Endometrium (tissue), 2 donors: ENCODE measurements at regions not wholly inside any gene's neighbourhood (a gene's known extent, or its start where the extent isn't known, plus 50 kb on each side); places are given as distances from the start of the nearest gene placed in this dataset.
A peak's percentile ranks its signal among the peaks of the same experiment; 100 is the strongest.
"Not testable (repeated sequence)": the region's sequence is repeated elsewhere in the genome, so short reads cannot be mapped to it uniquely, and the experiment has no call there.

ENCODE experiments used
- FAIRE-seq: peaks from 2 replicates; lab custom pipeline; 2012; peaks lifted over from hg19 to GRCh38; lab: Jason Lieb, UNC
- donor health status: control.
- donor health status: control.

GRCh38 chr1:183753464-183753891 is 51.4 kb upstream of the RGL1 start:
- FAIRE-seq = no peak

DNA sequence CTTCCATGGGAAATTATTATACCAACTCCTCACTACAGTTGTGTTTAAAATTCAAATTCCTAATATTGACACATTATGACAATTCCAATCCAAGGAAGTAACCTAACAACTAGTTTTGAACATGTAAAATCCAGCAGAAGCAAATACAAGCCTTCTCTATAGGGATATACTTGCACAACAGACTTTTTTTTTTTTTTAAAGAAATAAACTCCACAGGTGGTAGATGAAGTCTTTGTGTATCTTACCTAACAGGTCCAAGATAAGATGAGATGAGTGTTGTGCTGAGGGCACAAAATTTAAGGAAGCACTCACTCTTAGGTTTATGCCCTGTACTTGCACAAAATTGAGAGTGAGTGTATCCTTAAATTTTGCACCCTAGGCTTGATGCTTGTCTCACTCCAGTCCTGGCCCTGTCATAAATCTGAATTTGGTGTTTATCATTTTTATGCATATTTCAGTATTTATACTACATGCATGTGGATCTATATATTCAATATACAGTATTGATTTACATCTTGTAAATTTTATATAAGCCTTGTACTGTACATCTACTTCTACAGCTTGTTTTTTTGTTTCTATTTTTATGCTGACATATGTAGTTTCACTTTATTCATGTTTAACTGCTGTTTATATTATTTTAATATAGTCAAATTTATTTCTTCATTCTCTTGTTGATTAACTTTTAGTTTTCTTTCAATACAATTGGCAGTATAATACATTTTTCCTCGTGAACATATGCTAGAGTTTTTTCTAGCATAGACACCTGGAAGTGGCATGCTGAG is 60.6 kb upstream of the RGL1 start:
- no peak for FAIRE-seq

DNA sequence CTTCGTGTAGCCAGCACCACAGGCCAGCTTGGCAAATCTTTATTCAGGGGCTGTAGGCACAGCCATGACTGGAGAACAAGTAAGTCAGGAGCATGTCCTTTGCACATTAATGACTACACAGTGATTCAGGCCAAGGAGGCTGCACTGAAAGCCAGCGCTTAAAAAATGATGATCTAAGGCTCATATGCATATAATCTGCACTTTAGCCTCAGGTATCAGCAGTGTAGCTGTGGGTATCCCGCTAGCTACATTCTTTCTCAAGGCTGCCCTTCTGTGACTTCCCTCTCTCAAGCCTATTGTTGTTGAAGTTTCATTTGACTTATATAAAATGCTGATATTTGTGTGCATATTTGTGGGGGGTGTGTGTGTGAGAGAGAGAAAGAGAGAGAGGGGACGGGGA is 62.6 kb upstream of the RGL1 start:
- FAIRE-seq = no peak

DNA sequence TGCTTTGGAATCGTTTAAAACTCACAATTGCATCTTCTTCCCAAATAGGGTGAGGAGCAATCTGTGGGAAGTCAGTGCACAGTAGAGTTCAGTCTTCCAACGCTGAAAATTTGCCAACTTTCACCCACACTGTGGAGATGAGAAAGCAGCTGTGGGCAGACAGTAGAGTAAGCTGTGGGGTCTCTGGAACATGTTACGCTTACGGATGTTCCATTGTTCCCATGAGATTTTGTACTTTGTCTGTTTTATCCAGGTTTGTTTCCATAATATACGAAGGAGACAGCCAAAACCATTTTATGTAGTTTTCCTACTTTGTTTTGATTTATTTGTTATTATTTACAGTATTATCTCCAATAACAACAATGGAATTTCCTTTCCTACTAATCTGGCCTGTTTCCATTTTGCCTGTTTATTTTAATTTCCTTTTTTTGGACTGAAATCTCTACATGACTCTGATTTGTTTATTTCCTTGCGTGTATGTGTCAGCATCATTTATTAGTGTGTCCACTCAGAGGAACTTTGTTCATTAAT is 65.1 kb upstream of the RGL1 start:
- FAIRE-seq = peak; percentile 88

- FAIRE-seq = no peak
Measured at GRCh38 chr1:183739082-183739481, 65.8 kb upstream of the RGL1 start.

- FAIRE-seq = not testable (repeated sequence)
Measured at GRCh38 chr1:183737916-183738315, 67.0 kb upstream of the RGL1 start.

- FAIRE-seq = no peak
Measured at GRCh38 chr1:183736343-183736742, 68.6 kb upstream of the RGL1 start.

DNA sequence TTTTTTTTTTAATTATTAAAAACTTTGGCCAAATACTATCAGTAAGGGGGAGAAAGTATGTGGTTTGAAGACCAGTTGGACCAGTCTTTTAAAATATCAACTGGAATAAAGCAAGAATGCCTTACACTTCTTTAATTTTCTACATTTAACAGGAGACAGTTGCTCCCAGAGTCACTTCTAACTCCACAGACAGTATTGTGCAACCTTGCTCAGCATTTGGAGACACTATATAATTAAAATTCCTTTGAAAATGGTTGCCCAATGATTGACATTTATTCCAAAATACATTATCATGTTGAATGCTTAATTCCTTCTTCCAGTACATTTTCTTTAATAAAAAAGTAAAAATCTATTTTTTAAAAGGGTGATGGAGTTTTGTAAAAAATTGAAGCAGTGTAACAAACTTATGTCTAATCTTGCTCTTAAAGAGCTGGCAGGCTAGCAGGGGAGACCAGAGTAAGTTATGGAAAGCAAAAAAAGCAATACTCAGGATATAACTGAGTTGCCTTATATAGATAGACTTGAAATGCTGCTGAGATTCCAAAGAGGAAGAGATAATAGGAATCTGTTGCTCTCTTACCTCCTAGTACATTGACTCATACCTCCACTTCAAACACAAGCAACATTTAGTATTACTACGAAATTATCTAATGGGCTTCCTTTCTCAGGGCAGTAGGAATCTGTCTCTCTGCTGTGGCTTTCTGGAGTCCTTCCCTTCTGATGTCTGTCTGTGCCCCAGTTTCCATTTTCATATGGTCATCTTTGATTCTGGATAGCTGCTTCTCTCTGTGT is 69.7 kb upstream of the RGL1 start:
- FAIRE-seq = no peak

DNA sequence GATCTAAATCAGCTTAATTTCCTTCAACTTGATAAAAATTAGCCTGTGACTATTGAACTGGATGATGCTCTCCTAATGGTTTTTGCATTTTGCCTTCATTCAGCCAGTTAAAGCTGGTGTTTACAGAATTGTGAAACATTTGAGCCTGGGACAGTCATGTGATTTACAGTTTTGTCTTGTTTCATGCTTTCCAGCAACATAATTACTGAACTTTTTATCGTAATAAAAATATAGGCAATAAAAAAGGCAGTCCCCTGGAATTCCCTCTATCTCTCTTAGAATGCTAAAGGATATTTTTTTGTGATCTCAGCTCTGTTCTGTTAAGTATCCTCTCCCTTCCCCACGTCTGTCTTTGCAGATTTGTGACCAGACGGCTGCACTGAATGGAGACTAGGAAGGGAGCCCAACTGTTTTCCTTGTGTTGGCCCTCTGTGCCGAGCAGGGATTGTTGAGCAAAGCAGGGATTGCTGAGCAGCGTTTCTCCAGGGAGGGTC is 70.3 kb upstream of the RGL1 start:
- peak; percentile 94 for FAIRE-seq

GRCh38 chr1:183733715-183734114 is 71.2 kb upstream of the RGL1 start:
- no peak for FAIRE-seq

DNA sequence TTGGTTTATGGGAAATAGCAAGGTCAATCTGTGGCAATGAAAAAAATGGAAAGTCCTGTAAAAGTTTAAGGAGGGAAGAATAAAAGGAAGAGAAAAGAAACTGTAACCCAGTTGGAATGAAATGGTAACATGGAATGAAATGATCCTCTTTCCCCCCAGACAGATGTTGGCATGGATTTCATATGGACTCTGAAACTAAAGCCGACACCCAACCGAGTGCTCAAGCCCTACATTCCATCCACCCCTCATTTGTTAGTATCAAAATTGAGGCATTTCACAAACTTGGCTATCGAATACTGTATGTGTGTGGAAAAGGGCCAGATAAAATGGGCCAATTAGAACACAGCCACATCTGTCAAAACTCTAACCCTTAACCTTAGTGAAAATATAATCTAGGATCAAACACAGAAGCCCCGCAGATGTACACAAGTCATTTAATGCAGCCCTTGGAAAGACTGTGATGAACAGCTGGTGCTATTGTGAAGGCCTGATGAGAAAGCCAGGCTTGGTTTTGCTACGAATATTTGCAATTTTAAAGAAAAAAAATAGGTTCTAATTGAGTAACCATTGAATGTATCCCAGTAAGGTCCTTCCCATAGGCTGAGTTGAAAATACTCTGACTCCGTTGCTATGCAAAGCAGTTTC is 72.6 kb upstream of the RGL1 start:
- no peak for FAIRE-seq

GRCh38 chr1:183730886-183731573 is 73.9 kb upstream of the RGL1 start:
- FAIRE-seq = no peak

DNA sequence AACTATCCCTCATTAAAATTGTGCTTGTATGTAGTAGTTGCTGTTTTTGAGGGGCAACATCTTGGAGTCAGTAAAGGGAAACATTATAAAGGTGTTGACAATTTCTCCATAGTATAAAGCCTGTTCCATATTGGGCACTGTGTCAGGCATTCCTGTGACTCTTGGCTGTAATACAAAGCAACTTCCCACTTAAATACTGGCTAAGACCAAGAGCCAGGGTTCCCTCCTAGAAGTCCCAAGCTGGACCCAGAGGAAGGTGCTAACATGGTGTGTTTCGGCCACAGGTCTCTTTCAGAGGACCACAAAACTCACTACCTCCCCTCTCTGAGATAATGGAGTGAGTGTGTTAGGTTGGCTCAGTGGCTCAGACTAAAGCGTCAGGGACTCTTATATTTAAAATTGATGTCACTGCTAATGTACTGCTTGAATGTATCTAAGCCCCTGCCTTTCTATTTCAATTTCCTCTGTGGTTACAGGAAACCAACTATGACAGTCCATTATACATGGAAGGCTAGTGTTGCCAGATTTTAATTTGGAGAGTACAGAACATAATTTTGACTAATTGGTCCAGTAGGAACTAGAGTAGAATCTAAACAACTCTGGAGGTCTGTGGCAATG is 74.7 kb upstream of the RGL1 start:
- no peak for FAIRE-seq

DNA sequence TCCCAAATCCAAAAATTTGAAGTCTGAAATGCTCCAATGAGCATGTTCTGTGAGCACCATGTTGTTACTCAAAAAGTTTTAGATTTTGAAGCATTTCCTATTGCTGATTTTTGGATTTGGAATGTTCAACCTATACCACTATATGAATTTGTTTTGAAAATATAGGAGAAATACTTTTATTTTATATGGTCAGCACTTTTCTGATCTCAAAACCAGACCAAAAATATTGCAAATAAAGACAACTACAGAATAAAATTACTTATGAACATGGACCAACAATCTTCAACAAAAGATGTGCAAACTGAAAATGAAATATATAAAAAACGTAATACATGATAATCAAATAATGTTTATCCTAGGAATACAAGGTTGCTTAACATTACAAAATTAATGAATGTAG is 73.7 kb upstream of the APOBEC4 start:
- FAIRE-seq = no peak

DNA sequence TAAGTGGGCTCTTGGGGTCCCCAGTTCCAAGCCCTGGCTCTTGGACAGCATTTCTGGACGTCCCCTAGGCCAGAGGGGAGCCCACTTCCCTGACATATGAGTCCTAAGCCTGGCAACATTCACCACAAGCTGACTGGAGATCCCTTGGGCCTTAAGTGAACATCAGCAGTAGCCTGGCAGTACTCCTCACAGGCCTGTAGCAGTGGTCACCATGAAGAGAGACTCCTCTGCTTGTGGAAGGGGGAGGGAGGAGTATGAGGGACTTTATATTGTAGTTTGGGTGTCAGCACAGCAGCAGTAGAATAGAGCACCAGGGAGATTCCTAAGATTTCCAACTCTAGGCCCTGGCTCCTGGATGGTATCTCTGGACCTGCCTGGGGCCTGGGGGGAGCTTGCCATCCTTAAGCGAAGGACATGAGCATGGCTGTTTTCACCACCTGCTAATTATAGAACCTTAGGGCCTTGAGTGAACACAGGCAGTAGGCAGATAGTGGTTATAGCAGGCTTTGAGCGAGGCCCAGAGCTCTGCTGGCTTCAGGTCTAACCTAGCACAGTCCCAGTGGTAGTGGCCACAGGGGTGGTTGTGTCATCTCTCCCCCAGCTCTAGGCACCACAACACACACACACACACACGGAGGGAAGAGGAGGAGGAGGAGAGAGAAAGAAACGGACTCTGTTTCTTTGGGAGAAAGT is 71.4 kb upstream of the APOBEC4 start:
- FAIRE-seq = no peak

GRCh38 chr1:183723571-183723970 is 70.5 kb upstream of the APOBEC4 start:
- no peak for FAIRE-seq

DNA sequence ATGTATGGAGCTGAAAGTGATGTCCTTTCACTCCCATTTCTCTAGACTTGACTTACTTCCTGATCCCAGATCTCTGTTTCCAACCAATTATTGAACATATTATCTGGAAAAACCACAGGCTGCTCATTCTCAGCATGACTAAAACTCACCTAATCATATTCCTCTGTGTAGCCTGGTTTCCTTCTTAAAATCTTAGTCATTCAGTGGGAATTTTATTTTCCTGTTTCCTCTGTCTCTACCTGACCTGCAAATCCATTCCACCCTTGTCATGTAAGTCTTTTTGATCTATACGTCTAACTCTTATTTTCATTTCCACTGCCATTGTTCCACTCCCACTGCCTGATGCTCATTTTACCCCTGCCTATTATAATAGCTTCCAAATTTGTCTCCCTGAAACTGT is 67.9 kb upstream of the APOBEC4 start:
- no peak for FAIRE-seq

DNA sequence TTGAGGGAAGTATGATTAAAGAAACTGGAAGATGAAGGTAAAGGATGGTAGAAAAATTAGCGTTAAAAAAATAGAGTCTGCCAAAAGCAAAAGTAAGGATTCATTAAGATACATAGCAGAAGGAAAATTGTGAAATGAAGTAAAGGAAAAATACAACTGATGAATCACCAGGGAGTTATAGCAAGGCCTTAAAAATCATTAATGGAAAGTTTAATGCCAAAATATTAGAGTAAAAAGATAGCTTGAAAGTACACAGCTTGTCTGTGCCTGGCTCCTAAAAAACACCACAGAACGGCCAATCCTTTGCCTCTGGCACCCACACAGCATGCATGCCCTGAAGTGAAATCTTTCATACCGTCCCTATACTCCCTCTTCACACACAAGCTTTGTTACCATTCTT is 66.9 kb upstream of the APOBEC4 start:
- no peak for FAIRE-seq

GRCh38 chr1:183719289-183719688 is 66.2 kb upstream of the APOBEC4 start:
- FAIRE-seq = no peak

DNA sequence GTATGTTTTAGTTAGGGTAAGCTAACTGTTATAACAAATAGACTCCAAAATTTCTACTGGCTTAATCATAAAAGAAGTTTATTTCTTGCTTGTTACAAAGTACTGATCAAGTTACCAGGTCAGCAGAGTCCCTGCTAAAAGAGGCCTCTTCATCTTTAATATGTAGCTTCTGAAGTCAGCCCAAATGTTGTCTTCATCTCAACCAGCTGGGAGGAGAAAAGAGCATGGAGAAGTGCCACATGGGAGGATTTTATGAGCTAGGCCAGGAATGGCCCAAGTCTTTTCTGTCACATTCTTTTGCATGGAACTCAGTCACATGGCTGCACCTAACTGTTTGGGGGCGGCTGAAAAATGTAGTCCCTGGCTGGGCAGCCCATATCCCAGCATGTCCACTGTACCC is 63.2 kb upstream of the APOBEC4 start:
- no peak for FAIRE-seq
